CMK (cell line): ENCODE measurements at regions not wholly inside any gene's neighbourhood (a gene's known extent, or its start where the extent isn't known, plus 50 kb on each side); places are given as distances from the start of the nearest gene placed in this dataset.

Experiments
- DNase-seq: peaks from one replicate; pipeline ENCODE4 v3.0.0-alpha.2; 2010; ENCODE audit warnings: low read depth

- no peak for DNase-seq
These were observed 666.4 kb downstream of the OLFM4 start for GRCh38 chr13:53694814-53695532.

- no peak for DNase-seq
These were observed 674.9 kb downstream of the OLFM4 start for GRCh38 chr13:53703371-53704080.

DNA sequence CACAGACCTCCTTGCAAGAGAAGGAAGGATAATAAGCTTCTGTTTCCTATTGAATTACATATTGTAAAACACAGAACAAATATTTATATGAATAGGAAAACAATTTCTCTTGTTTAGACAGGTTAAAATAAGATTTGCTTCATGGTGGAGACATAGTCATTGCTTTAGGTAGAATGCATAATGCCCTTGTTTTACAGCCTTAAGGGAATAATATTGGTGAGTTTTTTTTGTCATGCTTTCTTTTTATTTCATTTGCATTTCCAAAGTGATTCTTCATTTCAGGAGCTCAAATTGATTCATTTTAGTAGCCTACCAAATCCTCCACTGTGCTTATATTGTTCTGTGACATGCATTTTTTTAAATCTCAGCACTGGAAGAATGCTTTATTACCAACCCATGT lies 690.7 kb downstream of the OLFM4 start:
- no peak for DNase-seq

- no peak for DNase-seq
These were observed 704.1 kb downstream of the OLFM4 start for GRCh38 chr13:53732664-53733063.

- DNase-seq, result no peak
These were observed 715.3 kb downstream of the OLFM4 start for GRCh38 chr13:53743906-53744305.

DNA sequence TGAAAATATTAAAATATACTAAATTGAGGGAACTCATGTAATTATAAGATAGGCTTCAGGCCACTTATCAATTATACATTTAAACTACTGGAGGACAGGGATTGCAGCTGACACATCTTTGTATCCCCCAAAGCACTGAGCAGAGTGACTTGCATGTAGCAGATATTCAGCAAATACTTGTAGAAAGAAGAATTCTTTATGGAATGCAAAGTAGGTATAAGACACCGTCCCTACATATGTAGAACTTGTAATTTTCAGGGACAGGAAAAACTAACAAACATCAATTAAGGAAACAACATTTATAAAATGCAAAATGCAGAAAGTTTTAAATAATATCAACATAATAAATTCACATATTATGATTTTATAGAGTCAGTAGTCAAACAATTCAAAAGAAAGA lies 719.2 kb downstream of the OLFM4 start:
- no peak for DNase-seq

DNA sequence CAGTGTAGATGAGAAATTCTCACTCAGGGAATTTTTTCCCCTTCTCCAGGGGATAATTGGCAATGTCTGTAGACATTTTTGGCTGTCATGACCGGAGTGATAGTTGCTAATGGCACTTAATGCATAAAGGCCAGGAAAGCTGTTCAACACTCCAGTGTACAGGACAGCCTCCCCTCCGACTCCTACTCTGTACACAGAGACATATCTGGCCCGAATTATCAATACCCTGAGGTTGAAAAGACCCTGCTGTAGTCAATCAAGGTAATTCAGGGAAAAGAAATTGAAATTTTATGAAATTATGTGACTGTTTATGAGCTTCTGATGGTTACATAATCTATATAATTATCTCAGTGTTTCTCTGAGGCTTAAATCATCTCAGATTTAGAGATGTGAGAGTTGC lies 720.7 kb downstream of the OLFM4 start:
- no peak for DNase-seq

GRCh38 chr13:53759016-53759415 lies 730.4 kb downstream of the OLFM4 start:
- DNase-seq, result no peak

GRCh38 chr13:53775807-53776206 lies 747.2 kb downstream of the OLFM4 start:
- DNase-seq, result no peak

DNA sequence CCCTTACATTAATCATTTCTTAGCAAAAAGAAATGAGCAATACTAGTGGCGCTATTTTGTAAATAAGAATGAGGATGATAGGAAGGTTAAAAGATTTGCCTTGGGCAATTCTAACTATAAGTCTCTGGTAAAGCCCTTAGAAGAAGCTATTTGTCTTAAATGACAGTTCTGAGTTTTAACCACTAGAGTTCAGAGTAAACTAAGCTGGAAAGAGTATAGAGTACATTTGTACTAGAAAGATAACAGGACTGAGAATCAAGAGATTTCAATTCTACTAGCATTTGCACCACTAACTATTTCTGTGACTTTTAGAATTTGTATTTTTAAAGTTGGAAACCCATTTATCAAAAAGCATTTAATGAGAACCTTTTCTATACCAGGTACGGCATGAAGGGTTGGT lies 750.3 kb downstream of the OLFM4 start:
- no peak for DNase-seq

- no peak for DNase-seq
These were observed 753.3 kb downstream of the OLFM4 start for GRCh38 chr13:53781941-53782340.

- DNase-seq, result peak; percentile 17
These were observed 753.9 kb downstream of the OLFM4 start for GRCh38 chr13:53782488-53782961.

- DNase-seq, result no peak
These were observed 754.9 kb downstream of the OLFM4 start for GRCh38 chr13:53783471-53783870.

GRCh38 chr13:53788286-53788685 lies 759.7 kb downstream of the OLFM4 start:
- DNase-seq, result no peak

- DNase-seq, result no peak
These were observed 771.4 kb downstream of the OLFM4 start for GRCh38 chr13:53800011-53800410.

DNA sequence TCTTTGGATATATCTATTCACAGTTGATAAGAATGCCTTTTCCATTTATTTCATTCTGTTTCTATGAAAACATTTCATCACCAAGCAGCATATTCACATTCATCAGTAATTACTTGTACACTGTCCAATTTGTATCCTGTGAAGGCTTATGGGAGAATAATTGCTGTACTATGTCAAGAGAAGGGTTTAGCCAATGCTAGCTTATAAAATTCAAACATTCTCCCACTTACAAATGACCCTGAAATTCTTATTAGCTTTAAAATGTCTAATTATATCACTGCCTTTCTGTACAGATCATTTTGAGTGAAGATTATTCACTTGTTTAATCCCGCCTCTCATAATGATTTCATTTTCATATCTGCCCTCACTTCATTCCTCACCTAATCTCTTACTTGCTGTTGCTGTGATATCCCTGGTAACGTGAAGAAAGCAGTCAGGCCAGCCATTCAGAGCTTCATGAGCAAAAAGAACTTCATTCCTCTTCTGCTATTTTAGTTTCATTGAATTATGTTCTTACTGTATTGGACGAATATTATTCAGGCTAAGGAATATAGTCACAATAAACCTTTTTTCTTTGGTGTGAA lies 778.7 kb downstream of the OLFM4 start:
- no peak for DNase-seq

- DNase-seq, result no peak
These were observed 793.0 kb downstream of the OLFM4 start for GRCh38 chr13:53821632-53822031.

GRCh38 chr13:53822136-53822535 lies 793.5 kb downstream of the OLFM4 start:
- no peak for DNase-seq

DNA sequence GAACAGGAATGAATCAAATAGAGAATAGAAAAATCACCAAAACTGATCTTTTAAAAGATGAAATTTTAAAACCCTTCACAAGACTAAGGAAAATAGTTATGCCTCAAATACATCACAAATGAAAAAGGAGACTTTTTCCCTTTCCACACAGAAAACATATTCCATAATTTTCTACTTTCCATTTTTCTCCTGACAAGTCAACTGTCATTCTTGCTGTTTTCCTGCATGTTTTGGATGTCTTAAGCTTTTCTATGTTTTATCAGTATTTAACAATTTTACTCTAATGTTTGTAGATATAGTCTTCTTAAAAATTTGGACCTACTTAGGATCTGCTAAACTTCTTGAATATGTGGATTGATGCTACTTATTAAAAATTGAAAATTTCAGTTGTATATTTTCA lies 810.8 kb downstream of the OLFM4 start:
- DNase-seq, result no peak

GRCh38 chr13:53844473-53845146 lies 816.0 kb downstream of the OLFM4 start:
- no peak for DNase-seq

DNA sequence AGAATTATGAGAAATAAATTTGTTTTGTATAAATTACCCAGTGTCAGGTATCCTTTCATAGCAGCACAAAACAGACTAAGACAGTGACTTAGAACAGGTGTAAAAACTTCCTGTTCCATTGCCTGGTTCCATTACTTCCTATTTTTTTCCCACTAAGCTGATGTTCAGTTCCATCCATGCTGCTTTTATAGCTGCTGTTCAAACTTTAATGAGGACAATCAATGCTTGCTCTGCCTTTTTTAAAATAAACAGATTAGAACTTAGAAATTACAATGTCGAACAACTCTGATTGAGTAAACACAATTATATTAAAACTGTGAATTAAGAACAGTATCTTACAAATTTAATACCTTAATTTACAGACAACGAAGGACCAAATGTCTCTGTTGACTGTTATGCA lies 818.9 kb downstream of the OLFM4 start:
- DNase-seq, result no peak

- no peak for DNase-seq
These were observed 819.9 kb downstream of the OLFM4 start for GRCh38 chr13:53848366-53848961.
